NCI-H774 (cell line): ENCODE measurements at regions not wholly inside any gene's neighbourhood (a gene's known extent, or its start where the extent isn't known, plus 50 kb on each side); places are given as distances from the start of the nearest gene placed in this dataset.
A peak's percentile ranks its signal among the peaks of the same experiment; 100 is the strongest.

Experiments used
- DNase-seq: peaks from one replicate; lab custom pipeline; 2025; lab: John Stamatoyannopoulos, UW

- no peak for DNase-seq
These were observed 423.7 kb downstream of the C3orf38 start for GRCh38 chr3:88573472-88573871.

DNA sequence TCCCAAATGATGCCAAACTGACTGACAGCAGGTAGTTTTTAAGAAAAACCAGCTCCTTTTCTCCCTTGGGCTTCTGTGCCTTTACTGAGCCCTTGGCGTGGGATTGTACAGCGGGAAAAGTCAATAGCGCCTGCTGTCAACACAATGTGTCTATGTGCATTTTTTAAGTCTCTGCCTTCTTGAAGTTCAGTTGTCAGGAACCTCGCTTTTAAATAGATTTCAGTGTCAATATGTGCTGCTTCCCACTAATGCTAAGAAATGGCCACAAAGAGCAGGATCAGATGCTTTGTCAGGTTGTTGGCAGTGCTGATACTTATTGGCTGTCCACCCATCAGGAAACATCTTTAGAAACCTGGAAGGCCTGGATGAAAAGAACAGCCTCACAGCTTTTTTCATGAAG lies 424.4 kb downstream of the C3orf38 start:
- no peak for DNase-seq

- DNase-seq = no peak
These were observed 434.7 kb downstream of the C3orf38 start for GRCh38 chr3:88584451-88584850.

GRCh38 chr3:88586121-88586640 lies 436.4 kb downstream of the C3orf38 start:
- no peak for DNase-seq

- no peak for DNase-seq
These were observed 439.4 kb downstream of the C3orf38 start for GRCh38 chr3:88589138-88589537.

DNA sequence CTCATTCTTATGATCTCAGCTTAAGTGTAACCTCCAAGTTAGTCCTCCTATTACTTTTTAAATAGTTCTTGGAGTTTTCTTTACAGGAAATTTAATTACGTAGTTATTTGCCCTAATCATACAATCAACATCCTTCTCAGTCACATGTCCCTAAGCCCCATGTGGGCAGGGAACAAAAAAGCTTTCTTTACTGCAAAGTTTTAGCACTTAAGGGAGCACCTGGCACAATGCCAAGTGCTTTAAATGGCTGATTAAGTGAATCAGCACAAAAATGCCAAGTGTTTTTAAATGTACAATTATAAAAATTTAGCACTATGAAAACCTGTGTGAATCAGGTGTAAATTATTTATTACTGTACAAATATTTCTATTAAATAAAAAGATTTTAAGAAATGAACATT lies 445.3 kb downstream of the C3orf38 start:
- DNase-seq = no peak

DNA sequence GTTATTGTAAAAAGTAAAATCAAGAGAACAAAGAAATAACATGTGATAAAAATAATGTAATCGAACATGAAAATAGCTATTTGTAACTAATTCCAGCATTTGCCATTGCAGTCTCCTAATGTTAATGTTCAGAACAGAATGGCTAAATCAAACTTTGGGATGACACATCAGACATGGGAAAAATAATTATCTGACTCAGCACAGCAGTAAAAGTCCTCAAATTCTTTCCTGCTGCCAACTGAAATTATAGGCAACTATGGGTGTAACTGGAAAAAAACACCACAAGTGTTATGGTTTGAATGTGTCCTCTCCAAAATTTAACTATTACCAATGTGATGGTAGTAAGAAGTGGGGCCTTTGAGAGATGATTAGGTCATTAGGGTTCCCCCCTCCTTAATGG lies 446.7 kb downstream of the C3orf38 start:
- no peak for DNase-seq

GRCh38 chr3:88610820-88611219 lies 461.1 kb downstream of the C3orf38 start:
- DNase-seq = no peak

DNA sequence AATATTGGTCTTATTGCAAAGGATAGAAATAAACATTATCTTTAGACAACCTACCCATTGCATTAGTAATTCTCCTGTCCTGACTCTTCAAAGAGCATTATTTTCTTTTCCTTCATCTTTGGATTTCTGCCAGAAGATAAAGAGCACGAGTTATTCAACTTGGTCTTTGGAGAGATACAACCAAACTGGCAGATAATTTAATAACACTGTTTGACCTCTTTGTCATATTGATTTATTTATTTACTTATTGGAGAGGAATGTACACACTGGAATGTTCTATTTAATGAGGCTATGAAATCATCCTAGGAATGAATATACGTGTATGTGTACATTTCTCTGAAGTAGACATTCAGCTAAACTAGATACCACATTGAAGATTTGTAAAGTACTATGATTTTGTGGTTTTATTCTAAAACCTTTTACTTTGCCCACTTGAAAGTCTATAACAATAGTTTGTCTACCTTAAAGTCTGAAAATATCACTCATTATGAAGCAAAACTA lies 462.1 kb downstream of the C3orf38 start:
- no peak for DNase-seq

DNA sequence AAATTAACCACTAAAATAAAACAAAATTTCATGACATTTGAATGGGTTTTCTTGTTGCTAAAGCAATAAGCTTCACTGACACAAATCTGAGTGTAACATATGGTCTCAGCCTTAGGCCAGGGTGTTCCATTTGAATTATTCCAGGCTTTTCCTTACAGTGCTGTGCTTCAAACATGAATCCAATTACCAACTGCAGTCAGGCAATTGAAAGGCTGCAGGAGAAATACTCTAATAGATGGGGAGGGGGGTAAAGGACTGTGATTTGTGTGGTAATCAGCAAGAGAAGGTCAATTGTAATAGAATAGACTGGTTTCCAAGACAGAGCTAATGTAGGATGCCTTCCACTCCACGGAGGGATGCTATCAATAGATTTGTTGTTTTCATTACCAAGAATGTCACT lies 466.7 kb downstream of the C3orf38 start:
- DNase-seq = no peak

GRCh38 chr3:88617283-88617682 lies 467.5 kb downstream of the C3orf38 start:
- DNase-seq = no peak

DNA sequence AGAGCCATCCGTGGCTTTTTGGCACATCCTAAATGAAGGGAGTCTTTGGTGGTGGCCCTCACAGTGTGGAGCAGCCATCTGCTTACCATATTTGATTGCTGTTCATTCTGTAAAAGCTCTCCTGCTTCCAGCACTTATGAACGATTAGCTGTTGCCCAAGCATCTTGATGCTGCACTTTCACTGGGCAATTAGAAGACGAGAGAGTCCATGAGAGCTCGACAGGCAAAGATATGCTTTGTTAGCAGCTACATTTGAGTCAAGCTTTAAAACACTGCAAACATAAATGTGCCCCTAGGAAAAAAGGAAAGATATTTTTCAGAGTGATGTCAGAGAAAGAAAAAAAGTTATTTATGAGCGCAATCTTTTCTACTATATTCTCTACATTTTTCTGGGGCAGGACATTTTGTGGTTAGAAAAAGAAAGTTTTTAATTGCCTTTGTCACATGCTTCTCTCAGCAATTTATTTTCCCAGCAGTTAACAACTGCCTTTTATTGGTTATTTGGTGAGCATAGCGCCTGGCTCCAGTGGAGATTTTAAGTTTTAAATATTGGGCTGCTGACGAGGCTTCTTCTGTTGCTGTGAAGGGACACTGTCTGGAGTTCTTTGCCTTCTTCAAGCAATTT lies 468.4 kb downstream of the C3orf38 start:
- DNase-seq = no peak

DNA sequence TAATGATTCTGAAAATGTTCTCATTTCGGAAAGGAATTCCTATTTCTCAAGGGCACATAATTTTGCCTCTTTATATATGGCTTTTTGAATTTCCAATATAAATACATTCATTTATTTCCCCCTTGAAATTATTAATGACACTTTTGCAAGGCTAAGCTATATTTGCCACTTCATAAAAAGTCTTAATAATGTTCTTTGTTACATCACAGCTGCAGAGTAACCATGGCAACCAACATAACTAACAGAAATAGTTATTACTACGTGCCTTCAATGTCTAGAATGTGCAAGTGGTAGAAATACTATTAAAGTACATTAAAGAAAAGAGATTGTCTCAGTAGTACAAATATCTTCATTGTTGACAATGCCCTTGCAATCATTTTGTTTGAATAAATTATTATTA lies 471.8 kb downstream of the C3orf38 start:
- no peak for DNase-seq

GRCh38 chr3:88623709-88624108 lies 473.9 kb downstream of the C3orf38 start:
- no peak for DNase-seq

GRCh38 chr3:88626456-88627120 lies 476.8 kb downstream of the C3orf38 start:
- DNase-seq = peak; percentile 2

- no peak for DNase-seq
These were observed 478.5 kb upstream of the EPHA3 start for GRCh38 chr3:88628901-88629300.

DNA sequence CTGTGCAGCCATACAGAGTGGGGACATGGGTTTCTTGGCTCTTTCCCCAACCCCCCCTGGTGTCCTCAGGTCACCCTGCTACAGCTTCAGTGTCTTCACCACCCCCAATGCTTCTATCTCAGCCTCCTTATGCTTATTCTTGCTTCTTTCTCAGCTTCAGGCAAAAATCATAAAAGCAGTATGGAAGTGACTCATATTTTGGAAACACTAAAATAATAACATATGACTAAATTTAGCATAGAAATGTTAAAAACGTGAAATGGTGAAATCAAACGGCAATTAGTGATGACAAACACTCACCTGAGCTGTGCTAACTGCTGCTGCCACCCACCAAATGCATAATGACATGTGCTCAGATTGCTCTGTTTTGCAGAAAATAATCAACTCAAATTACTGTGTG lies 475.2 kb upstream of the EPHA3 start:
- DNase-seq = no peak

DNA sequence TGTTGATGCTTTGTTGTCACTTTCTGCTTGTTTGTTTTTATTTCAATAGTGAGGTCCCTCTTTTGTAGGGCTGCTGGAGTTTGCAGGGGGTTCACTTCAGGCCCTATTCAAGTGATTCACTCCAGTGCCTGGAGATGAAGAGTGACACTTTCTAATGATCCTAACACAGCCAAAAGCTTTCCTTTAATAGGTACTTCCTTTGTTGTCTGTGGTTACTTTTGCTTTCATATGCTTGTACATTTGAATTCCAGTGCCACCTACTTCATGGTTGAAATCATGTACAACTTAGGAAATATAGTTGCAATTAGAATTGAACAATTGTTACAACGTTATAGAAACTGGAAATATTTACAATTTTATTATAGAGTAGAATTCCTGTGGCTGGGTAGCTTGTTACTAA lies 466.8 kb upstream of the EPHA3 start:
- DNase-seq = no peak

GRCh38 chr3:88641033-88641604 lies 466.3 kb upstream of the EPHA3 start:
- no peak for DNase-seq

- no peak for DNase-seq
These were observed 450.0 kb upstream of the EPHA3 start for GRCh38 chr3:88657459-88657858.

DNA sequence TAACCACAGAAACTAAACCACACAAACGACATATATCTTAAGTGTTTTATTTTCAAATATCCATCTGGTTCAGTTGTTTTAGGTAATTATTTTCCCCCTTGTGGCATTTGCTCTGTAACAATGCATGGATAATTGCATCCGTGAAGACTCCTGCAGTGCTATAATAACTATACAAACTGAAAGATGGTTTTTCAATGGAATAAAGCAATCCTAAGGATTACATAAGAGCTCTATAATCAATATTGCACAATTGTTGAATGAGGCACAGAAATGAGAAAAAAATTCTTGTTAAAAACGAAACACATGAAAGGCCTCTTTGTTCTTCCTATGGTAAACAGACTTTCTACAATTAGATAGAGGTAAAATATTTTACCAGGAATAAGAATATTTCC lies 446.0 kb upstream of the EPHA3 start:
- no peak for DNase-seq

DNA sequence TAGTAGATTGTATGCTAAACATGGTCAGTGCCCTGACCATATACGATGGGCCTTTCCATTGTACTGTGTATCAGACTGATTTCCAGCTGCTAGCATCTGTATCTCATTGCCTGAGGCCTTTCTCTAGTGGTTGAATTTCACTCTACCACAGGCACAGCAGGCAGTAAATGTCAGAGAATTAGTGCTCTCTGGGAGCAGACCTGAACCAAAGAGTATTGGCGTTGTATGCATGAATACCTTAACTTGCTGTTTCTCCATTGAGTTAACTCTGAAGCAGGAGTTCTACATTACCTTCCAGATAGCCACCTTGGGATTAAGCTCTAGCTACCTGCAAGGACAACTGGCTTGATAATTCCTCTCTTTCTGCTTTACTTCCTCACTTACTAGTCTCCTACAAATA lies 439.2 kb upstream of the EPHA3 start:
- DNase-seq = no peak

DNA sequence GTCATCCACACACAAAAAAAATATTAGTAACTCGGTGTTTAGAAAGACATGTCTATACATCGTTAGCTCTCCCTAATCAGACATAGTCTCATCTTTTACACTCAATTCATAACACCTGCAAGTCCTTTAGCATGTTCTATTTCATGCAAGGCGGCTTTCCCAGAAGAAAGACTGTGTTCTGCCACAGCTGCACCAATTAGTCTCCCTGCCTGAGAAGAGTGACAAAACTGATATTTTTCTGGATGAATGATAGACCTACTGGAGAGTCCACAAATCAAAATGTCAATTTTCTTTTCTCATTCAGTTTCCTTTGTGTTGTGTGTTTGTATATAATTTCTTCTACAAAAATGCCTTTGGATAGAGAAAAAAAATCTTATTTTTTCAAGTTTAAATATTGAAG lies 435.8 kb upstream of the EPHA3 start:
- DNase-seq = no peak
